Activated CD4-positive, alpha-beta T cell treated with anti-CD3 and anti-CD28 coated beads for 4 hours (primary cell): ENCODE measurements at regions not wholly inside any gene's neighbourhood (a gene's known extent, or its start where the extent isn't known, plus 50 kb on each side); places are given as distances from the start of the nearest gene placed in this dataset.
"Not testable (repeated sequence)": the region's sequence is repeated elsewhere in the genome, so short reads cannot be mapped to it uniquely, and the experiment has no call there.

ENCODE experiments used
- DNase-seq, 2 donors: peaks; one replicate each; pipeline ENCODE4 v3.0.0-alpha.2; 2020

DNA sequence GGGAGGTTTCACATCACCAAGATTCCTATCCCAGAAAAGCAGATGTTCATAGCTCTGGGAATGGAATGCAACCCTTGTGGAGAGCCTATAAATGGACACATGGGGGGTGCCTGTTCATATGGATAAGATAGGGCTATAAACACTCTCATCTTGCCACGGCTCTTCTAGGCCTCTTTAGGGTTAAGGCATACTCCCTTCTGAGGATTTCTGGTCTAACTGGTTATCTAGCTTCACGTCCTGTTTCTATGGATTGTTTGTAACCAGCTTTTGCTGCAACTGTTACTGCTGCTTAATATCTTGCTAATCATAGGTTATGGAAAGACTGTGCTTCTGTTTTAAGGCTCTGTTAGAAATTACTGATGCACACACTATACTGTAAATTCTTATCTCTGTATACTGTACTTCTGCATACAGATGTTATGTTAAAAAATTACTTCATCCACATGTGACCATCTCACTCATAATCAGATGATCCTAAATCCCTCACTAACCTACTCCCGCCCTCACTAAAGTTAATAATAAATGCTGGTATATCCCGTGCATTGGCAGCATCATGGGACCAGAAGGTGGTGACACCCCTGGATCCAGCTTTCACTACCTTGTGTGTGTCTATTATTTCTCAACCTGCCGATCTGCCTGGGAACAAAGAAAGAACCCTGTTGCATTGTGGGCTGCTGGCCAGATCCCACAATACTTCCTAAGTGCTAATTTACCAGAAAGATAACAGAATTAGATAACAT, 68.7 kb downstream of the PRKAB2 start:
- not testable (repeated sequence) for DNase-seq

DNA sequence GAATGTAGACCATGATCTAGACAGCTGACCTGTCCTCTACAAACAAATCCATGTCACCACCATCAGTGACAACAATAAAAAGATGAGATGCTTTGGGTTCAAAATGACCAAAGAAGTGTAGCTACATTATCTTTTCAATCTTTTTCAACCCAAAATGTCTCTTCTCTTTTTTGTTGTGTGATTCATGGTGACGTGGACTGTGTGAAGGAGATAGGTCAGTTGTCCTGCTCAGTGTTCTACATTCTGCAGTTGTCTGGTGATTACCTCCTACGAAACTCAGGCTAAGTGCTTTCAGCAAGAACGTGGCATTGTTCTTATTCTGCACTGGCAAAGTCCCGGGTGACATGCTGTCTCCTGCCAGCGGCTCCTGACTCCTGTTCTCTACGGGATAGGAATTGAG, 73.1 kb downstream of the PRKAB2 start:
- DNase-seq, result no peak

DNA sequence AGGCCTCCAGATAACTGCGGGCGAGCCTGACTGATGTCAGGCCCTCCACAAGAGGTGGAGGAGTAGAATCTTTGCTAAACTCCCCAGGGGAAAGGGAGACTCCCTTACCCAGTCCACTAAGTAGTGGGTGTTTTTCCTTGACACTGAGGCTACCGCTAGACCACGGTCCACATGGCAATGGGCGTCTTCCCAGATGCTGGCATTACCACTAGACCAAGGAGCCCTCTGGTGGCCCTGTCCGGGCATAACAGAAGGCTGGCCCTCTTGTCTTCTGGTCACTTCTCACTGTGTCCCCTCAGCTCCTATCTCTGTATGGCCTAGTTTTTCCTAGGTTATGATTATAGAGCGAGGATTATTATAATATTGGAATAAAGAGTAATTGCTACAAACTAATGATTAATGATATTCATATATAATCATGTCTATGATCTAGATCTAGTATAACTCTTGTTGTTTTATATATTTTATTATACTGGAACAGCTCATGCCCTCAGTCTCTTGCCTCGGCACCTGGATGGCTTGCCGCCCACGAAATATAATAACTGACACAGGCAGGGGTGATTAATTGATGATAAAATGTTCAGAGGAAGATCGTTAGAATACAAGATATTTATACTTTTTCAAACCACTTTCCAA, 73.8 kb downstream of the PRKAB2 start:
- DNase-seq, result peak in 1 of 2 donors; percentile 11

DNA sequence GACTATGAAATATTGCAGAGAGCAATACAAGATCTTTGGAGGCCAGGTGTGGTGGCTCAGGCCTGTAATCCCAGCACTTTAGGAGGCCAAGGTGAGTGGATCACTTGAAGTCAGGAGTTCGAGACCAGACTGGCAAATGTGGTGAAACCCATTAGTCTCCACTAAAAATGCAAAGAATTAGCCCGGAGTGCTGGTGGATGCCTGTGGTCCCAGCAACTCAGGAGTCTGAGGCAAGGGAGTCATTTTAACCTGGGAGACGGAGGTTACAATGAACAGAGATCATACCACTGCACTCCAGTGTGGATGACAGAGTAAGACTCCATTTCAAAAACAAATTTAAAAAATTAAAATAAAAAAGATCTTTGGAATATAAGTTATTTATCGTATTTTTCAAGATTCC, 76.6 kb downstream of the PRKAB2 start:
- DNase-seq, result no peak

DNA sequence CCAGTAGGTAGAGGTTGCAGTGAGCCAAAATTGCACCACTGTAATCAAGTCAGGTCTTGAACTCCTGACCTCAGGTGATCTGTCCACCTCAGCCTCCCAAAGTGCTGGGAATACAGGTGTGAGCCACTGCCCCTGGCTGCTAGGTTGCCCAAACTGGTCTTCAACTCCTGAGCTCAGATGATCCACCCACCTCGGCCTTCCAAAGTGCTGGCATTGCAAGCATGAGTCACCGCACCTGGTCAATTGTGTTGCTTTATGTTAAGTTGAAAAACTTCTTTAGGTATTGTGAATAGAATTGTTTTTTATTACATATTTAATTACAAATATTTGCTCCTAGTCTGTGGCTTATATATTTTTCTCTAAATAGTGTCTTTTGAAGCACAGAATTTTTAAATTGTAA, 80.5 kb downstream of the PRKAB2 start:
- DNase-seq, result no peak

DNA sequence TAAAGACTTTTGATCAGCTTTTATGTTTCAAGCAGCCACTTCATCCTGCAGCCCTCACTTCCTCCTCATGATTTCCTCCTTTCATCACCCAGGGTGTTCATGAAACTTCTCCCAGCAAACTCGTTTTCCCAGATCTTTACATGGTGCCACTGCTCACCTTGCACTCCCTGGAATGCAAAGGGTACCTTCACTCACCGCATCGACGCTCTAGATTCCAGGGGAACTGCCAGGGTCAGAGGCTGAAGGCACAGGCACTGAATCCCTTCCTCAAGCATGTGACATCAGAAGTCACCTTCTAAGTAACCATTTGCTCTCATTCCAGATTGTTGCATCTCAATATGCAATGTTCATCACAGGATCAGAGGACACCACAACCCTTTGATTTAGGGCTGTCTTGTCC, 82.8 kb downstream of the PRKAB2 start:
- DNase-seq, result no peak

DNA sequence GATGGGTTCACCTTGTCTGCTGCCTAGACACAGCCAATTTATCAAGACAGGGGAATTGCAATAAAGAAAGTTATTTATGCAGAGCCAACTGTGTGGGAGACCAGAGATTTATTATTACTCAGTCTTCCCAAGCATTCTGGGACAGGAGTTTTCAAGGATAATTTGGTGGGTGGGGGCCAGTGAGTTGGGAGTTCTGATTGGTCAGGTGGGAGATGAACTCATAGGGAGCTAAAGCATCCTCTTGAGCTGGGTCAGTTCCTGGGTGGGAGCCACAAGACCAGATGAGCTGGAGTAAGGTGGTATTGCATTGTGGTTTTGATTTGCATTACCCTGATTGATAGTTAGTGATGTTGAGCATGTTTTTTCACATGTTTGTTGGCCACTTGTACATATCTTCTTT, 86.1 kb downstream of the PRKAB2 start:
- no peak for DNase-seq

DNA sequence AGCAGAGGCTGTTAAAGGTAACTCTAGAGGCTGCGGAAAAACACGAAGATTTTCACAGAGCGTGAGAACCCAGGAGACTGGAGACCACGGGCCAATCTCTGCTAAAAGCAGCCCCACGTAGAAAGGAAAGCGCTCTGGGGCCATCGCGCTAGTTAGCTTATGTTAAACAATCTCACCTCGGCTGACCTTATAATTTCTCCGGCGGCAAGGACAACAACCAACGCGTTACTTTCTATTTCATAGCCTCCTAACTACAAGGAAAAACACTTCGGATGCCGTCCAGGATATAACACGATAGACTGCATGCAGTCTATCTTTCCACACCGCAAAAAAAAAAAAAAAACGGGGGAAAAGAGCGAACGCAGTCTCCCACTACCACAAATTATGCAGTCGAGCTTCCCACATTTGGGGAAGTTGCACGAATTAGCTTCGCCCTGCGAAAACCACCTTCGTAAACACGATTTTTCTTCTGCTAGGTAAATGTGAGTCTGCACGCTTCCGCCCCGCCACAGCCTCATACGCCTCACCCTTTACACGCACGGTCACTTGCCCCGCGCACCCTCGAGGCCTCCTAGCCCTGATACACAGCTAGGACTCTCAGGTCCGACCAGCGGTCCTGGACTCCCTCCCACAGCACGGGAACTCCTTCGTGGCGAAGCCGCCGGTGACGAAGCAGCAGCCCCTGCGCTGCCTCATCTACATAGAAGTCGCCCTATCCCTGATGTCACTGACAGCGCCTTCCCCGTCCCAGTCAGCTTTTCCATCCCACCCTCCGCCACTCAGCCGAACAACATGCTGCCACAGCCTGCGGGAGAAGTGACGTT, 87.8 kb downstream of the PRKAB2 start:
- peak; percentile 78 to 83 for DNase-seq

DNA sequence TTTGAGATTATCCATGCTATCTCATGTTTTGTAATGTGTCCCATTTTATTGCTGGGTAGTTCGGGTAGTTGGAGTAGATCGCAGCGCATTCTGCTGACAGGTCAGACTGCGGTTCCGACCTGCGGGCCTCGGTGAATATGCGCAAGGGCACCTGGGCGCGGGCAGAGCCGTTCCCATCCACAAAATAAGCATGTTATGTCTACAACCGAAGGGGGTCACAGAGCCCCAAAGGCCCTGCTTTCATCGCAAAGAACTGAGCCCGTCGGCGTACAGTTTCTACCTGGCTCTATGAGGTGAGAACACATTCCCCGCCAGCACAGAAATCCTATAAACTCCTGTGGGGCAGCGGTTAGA, 88.4 kb downstream of the PRKAB2 start:
- no peak for DNase-seq

DNA sequence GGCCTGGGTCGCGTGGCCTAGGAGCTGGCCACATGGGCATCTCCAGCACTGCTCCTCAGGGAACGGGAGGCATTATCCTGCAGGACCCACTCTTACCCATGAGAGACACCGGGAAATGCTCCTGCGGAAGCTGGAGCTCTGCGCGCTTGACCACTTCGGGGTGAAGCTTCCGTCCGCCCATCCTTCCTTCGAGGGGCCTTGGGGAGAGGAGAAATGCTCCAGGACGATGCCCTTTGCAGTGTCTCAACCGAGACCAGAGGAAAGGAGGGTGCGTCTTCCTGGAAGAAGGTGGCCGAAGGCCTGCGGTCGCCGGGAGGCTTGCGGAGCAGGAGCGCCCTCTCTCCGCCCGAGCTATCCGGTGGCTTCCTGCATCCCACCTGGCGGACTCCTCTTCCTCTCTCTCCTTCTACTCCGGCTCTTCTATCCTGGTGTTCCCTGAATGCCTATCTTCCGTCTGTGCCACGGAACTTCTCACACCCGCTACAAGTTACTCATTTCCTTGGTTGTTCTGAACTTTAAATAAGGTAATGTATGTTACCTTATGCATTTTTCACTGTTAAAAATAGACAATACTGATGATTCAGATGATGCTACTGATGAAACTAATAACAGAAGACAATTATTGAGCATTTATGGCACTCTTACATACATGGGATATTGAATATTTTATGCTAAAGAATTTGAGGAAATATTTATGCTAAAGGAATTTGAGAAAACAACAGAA, 91.4 kb downstream of the PRKAB2 start:
- no peak for DNase-seq

DNA sequence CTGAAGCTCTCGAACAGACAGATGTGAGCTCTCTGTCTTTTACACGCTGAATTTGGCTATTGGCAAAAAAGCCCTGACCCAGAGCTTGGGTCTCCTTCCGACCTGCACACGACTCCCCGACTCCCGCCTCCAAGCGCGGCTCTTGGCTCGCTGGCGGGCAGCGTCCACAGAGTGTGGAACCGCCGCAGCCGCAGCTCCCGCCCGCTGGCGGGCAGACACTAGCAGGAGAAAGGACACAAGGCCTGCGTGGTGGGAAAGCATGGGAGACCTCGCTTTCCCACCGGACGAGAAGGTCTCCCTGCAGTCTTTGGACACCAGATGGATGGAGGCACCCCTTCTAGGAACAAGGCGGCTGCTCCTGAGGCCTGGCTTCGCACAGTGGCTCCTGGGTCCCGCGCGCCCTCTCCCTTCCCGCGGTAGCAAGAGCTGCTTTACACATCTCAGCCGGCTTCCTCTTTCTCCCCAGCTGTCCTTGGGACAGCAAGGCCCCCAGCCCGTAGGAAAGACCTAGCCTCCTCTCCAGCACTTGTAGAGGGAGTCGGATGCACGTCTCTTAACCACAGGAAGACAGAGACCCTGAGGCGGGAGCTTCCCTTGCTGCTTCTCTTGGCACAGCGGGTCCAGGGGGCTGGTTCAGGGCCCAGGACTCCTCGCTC, 92.1 kb downstream of the PRKAB2 start:
- no peak for DNase-seq

DNA sequence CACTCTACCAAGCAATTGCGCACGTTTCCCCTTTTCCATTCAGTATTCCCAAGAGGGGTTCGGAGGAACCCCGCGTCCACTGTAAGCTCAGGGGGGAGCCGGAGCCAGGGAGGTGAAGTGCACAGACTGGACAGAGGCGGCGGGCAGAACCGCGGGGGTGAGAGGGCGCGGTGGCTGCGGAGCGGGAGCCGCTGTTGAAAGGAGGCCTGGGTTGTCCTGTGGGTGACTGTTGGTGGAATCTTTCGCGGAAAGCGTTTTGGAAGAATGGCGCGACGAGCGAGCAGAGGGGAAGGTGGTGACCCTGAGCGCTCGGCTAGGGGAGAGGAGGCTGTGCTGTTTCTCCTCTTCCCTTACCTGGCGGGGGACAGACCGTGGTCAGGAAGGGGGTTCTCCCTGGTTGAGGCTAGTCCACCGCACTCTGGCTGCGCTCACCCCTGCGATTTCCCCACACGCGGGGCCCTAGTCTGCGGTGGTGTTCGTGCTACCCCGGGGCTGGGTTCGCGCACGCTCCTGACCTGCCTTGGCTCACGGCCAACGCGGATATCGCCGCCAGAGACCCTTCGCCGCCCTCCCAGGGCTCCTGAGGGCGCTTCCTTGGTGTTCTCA, 92.8 kb downstream of the PRKAB2 start:
- DNase-seq, result no peak

DNA sequence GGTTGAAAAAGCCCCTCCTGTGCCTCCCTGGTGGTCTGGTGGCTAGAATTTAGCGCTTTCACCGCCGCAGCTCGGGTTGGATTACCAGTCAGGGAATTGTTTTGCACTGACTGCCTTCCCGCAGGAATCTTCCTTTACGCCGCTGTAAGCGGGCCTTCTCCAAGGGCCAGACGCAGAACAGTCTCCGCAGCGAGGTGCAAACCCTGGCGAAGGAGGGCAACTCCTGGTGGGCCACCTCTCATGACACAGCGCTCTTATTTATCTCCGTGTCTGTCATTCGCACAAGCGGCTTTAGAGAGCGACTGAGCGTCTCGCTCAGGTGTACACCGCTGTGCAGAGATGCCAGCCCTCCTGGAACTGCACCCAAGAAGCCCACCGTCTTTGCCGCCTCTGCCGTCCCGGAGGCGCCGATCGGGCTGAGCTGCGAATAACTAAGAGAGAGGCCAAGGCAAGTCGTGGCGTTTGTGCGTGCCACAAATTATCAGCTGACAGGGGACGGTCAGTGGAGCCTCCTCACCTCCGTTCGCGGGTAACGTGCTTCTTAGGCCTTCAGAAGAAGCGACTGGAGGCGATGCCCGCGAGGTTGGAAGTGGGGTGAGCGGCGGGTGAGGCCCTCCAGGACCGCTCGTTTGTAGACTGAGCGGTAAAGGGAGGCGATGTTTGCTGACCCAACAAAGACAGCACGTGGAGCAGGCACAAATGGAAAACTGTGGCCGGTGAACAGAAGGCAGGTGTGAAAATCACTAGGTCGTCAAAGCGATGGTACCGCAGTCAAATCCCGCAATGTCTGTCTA, 93.5 kb downstream of the PRKAB2 start:
- DNase-seq, result no peak

DNA sequence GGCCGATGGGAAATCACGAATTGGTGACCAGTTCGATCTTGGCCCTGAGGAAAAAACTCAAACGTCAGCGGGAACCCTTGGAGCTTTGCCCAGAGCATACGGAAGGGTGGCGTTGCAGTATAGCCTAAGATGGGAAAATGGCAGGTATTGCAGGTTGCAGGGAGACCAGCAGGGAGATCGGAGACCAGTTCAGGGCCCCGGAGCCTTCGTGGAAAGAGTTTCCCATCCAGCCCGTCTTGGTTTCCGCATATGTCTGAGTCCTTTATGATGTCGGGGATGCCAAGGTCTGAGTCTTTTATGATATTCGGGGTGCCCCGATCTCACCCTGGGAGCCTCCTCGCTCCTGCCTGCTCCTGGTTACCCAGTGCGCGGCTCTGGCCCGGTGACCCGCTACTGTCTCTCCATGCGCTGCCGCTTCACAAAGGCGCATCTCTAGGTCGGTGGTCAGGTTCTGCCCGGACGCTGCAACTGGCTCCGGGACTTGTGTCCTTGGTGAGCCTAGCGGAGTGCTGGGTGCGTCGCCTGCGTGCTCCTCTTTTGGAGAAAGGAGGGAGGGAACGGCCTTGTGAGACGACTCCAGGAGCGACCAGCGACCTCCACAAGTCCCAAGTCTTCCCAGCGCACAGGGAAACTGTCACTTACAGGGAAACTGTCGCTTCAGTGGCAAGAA, 94.2 kb downstream of the PRKAB2 start:
- no peak for DNase-seq

DNA sequence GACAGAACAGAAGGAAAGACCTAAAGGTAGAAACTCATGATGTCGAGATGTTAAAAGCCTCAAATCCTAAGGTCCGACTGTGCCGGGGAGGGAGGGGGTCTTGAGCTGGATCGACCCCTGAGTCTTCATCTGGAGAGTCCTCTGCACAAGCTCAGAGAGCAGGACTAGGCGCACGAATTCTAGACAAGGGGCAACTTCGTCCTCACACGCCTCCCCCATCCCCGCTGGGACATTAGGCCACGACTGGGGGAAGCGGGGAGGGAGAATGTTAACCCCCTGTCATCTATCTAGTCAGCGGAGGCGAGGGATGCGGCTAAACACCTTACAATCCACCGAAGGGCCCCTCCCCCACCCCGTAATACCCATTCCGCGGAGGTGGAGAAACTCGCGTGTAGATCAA, 94.7 kb downstream of the PRKAB2 start:
- no peak for DNase-seq

DNA sequence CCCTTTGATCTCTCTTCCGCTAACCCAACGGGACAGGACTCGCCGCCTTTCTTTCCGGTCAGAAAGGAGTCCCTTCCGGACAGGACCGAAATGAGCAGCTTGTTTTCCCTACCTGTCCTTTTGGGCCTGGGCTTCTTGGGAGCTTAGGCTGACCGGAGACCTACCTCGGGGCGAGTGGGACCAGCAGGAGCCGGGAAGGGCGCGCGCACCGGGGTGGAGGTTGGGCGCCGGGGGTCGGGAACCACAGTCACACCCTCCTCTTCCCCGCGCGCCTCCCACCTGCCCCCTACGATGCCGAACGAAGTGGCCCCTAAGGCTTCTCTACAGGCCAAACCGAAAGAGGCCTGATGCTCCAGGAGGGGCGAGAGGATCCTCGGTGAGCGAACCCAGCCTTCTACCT, 95.2 kb downstream of the PRKAB2 start:
- DNase-seq, result no peak

DNA sequence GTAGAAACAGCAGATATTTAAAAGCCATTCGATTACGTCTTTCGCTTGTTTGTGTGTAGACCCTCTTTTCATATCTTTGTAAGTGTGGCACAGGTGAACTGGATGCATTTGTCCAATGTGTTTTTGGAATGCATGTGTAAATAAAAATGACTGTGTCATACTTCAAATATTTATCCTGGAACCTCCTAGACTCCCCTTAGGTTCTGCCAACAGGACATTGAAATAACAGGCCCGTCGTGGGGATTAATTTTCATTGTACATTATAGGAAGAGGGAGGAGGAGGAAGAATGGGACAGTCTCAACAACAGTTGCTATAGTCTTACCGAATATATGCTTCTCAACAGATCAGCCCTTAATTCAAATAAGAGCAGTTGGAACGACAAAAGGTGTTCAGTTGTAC, 95.8 kb downstream of the PRKAB2 start:
- no peak for DNase-seq

DNA sequence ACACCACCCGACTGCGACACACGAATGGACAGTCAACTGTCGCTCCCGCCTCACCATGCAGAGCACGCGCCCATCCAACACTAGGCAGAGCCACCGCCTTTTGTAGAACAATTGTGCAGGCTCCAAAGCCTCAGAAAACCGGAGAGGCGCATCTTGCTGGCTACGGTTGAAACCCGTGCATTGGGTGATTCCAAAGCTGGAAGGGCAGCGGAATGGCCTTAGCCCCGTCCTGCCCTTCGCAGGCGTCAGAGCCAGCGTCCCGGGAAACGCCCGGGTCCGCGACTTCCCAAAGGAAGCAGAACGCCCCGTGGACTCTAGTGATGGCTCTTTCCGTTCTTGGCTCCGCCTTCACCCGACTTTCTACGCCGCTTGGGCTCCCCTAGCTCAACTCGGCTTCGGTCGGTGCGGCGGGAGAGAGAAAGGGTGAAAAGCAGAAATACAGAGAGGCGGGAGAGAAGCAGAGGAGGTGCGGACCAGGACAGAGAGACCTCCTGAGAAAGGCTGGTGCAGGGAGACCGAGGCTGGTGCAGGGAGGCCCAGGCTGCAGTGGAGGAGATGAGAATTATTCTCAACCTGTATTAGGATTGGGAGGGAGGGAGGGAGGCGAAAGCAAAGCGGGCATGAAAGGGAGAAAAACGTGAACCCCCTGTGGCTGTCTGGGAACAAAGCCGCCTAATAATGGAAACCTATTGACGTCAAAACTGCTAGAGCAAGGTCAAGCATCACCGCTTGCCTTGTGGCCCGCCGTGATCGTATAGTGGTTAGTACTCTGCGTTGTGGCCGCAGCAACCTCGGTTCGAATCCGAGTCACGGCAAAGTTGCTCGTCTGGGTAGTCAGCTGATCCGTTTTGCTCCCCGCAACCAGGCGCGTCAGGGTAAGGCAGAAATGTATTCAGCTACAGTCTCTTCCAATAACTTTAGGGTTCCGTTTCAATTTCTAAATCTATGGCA, 99.5 kb downstream of the PRKAB2 start:
- peak in 1 of 2 donors; percentile 18 for DNase-seq

DNA sequence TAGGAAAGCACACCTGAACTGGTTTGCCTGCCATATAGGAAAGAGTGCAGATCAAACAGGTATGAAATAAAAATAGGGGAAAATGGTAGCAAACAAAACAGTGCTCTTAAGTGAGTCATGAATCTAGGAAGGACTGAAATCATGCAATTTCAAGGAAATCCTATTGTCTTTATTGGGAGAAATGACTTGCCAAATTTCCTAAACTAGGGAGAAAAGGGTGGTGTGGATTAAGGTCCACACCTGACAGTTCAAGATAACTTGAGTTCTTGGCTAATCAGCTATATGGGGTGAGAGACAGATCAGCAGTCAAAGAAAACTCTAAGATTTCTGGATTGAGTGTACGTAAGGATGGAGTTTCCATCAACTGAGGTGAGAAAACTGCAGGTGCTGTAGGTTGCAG, 101.1 kb downstream of the PRKAB2 start:
- DNase-seq, result no peak

DNA sequence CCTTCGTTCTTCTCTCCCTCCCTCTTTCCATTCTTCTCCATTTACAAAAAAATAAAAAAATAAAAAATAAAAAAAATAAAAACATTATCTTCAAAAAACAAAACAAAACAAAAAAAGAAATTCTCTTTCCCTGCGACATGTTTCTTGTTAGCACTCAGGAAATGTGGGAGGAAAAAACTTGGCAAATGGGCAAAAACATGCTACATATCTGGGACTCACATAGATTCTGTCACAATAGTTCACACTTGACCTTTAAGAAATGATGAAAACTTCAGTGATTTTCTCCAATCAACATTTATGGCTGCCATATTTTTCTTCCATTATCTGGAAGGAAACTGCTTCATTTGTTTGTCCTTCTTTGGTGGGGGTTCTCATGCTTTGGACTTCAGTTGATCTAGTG, 109.3 kb downstream of the PRKAB2 start:
- DNase-seq, result no peak
